ENCODE measurements at regions not wholly inside any gene's neighbourhood (a gene's known extent, or its start where the extent isn't known, plus 50 kb on each side); places are given as distances from the start of the nearest gene placed in this dataset.
"Not testable (repeated sequence)": the region's sequence is repeated elsewhere in the genome, so short reads cannot be mapped to it uniquely, and the experiment has no call there.

DNA sequence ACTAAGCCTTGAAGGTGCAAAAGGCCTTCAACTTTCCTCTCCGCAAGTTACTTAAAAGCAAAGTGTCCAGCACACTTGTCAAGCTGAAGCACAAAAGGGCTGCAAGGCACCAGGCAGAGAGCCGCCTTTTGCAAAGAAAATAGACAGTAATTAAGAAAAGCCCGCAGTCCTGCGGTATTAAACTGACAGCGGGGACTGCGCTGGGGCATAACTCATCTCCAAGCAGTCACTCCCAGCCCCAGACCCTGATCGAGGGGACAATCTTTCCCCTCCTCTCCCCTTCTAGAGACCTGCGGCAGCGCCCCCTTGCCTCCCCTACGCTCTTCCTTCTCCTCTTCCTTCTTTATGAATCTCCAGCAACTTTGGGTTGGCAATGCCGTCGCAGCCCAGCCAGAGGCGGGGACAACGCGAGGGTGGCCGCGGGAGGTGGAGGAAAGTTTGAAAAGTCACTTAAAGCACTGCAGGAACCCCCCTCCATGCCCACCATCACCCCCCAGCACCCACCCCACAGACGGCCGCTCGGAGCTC, 200.9 kb upstream of the CAND1 start:
- Histone ChIP-seq H3K27ac (replicated peaks) (no peak overlapping the region), H3K4me1 (peaks cover 18% of the 10 kb centered on the region), H3K36me3 (no peaks in the 10 kb centered on the region), H3K27me3 (ENCODE audit: low read depth) (peaks cover 72% of the 10 kb centered on the region), H3K9me3 (replicated peaks) (no peaks in the 10 kb centered on the region), H3K4me3 (peak overlapping the region; percentile 72)
- no peak for DNase-seq
- no peak for TF ChIP-seq CTCF (IDR thresholded peaks at IDR 0.05; ENCODE audit: borderline replicate concordance)
- intact Hi-C loops (cut with micrococcal nuclease), result no loop called here

GRCh38 chr12:67068761-67069450, 200.3 kb upstream of the CAND1 start:
- no peak for TF ChIP-seq CTCF (IDR thresholded peaks at IDR 0.05; ENCODE audit: borderline replicate concordance)
- no peak for DNase-seq
- Histone ChIP-seq H3K9me3 (replicated peaks) (no peaks in the 10 kb centered on the region), H3K27ac (replicated peaks) (peak overlapping the region; percentile 30), H3K27me3 (ENCODE audit: low read depth) (peaks cover 69% of the 10 kb centered on the region), H3K36me3 (no peaks in the 10 kb centered on the region), H3K4me1 (peaks cover 18% of the 10 kb centered on the region), H3K4me3 (peak overlapping the region; percentile 72)
- intact Hi-C loops (cut with micrococcal nuclease), result no loop called here

- H3K27ac ChIP-seq (replicated peaks), result peak overlapping the region; percentile 30
These were observed 199.5 kb upstream of the CAND1 start for GRCh38 chr12:67069451-67070306.

GRCh38 chr12:67070307-67070600, 198.9 kb upstream of the CAND1 start:
- intact Hi-C loops (cut with micrococcal nuclease), result no loop called here

More at GRCh38 chr12:67069451-67070306, 199.5 kb upstream of the CAND1 start:
- peak; percentile 28 for DNase-seq
- intact Hi-C loops (cut with micrococcal nuclease), result no loop called here
- Histone ChIP-seq H3K36me3 (no peaks in the 10 kb centered on the region), H3K27me3 (ENCODE audit: low read depth) (peaks cover 62% of the 10 kb centered on the region), H3K4me3 (peak overlapping the region; percentile 72), H3K4me1 (peaks cover 18% of the 10 kb centered on the region), H3K9me3 (replicated peaks) (no peaks in the 10 kb centered on the region)
- TF ChIP-seq CTCF (IDR thresholded peaks at IDR 0.05; ENCODE audit: borderline replicate concordance), result peak; percentile 23

DNA sequence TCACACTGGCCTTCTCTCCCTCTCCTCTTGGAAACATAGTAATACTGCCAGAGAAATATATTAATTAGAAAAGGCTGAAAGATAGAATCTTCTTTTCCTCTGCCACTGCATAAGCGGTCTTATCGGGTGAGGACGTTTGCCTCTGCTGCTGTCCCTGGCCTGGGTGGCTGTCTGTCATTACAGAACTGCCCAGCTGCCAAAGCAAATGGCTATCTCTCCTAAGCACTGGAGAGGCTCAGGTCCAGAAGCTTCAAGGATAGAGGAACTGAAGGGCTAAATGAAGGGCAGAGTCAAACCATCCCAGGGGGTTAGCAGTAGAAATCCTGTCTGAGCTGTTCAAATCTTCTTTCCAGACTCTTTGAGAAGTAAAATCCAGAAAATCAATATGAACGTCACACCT, 198.6 kb upstream of the CAND1 start:
- H3K9me3 ChIP-seq (replicated peaks), result no peaks in the 10 kb centered on the region
- H3K27me3 ChIP-seq (ENCODE audit: low read depth), result peaks cover 56% of the 10 kb centered on the region
- DNase-seq, result no peak
- no peak overlapping the region for H3K27ac ChIP-seq (replicated peaks)
- no peaks in the 10 kb centered on the region for H3K36me3 ChIP-seq
- intact Hi-C loops (cut with micrococcal nuclease), result no loop called here
- no peak overlapping the region for H3K4me3 ChIP-seq
- H3K4me1 ChIP-seq, result peaks cover 18% of the 10 kb centered on the region
- TF ChIP-seq CTCF (IDR thresholded peaks at IDR 0.05; ENCODE audit: borderline replicate concordance), result no peak

More at GRCh38 chr12:67070307-67070600, 198.9 kb upstream of the CAND1 start:
- no peak for DNase-seq
- Histone ChIP-seq H3K4me3 (peak overlapping the region; percentile 72), H3K27ac (replicated peaks) (no peak overlapping the region), H3K9me3 (replicated peaks) (no peaks in the 10 kb centered on the region), H3K4me1 (peaks cover 18% of the 10 kb centered on the region), H3K27me3 (ENCODE audit: low read depth) (peaks cover 58% of the 10 kb centered on the region), H3K36me3 (no peaks in the 10 kb centered on the region)
- TF ChIP-seq CTCF (IDR thresholded peaks at IDR 0.05; ENCODE audit: borderline replicate concordance), result no peak

DNA sequence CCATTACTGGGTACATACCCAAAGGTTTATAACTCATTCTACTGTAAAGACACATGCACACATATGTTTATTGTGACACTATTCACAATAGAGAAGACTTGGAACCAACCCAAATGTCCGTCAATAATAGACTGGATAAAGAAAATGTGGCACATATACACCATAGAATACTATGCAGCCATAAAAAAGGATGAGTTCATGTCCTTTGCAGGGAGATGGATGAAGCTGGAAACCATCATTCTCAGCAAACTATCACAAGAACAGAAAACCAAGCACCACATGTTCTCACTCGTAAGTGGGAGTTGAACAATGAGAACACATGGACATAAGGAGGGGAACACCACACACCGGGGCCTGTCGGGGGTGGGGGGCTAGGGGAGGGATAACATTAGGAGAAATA, 196.9 kb upstream of the CAND1 start:
- H3K9me3 ChIP-seq (replicated peaks); H3K4me3 ChIP-seq; H3K27ac ChIP-seq (replicated peaks); intact Hi-C loops (cut with micrococcal nuclease); H3K36me3 ChIP-seq; DNase-seq: not testable (repeated sequence)
- H3K4me1 ChIP-seq, result peaks cover 18% of the 10 kb centered on the region
- peaks cover 56% of the 10 kb centered on the region for H3K27me3 ChIP-seq (ENCODE audit: low read depth)

Measured in left ventricle myocardium inferior (tissue), 1 donor.